Suprapubic skin (tissue), 4 donors: ENCODE measurements at regions not wholly inside any gene's neighbourhood (a gene's known extent, or its start where the extent isn't known, plus 50 kb on each side); places are given as distances from the start of the nearest gene placed in this dataset.

ENCODE experiments used
- DNase-seq, 2 donors: peaks; one replicate each; pipeline ENCODE4 v3.0.0-alpha.2; 2019; ENCODE audit warnings: low spot score in 2 of 2
- H3K27ac ChIP-seq: fragments of 200-600 bp; sonication (generic); one replicate; pipeline ENCODE4 v1.5.1; 2019
- H3K27me3 ChIP-seq: fragments of 200-600 bp; sonication (generic); one replicate; pipeline ENCODE4 v1.5.1; 2019
- H3K36me3 ChIP-seq: fragments of 200-600 bp; sonication (generic); one replicate; pipeline ENCODE4 v1.5.1; 2019
- H3K4me1 ChIP-seq: fragments of 200-600 bp; sonication (generic); one replicate; pipeline ENCODE4 v1.5.1; 2019
- H3K4me3 ChIP-seq: fragments of 200-600 bp; sonication (generic); one replicate; pipeline ENCODE4 v1.5.1; 2019; ENCODE audit warnings: mild to moderate bottlenecking
- H3K9me3 ChIP-seq: fragments of 200-600 bp; sonication (generic); one replicate; pipeline ENCODE4 v1.5.1; 2019
- CTCF ChIP-seq, 2 donors: fragments of 200-600 bp in 1 of 2; fragments of 450-650 bp in 1 of 2; sonication (generic) in 1 of 2; IDR thresholded peaks; one replicate each; pipeline ENCODE4 v1.5.1; 2016 to 2019; ENCODE audit warnings: antibody characterized with exemption in 2 of 2, mild to moderate bottlenecking in 1 of 2, moderate library complexity in 1 of 2
- EP300 ChIP-seq: sonication (generic); formaldehyde crosslinking; IDR thresholded peaks from one replicate; pipeline ENCODE4 v1.6.1; 2017; ENCODE audit warnings: antibody characterized with exemption
- POLR2A ChIP-seq, 2 donors: fragments of 450-650 bp; IDR thresholded peaks; one replicate each; pipeline ENCODE4 v1.6.1; 2017; ENCODE audit warnings: antibody characterized with exemption in 2 of 2, mild to moderate bottlenecking in 2 of 2, moderate library complexity in 2 of 2
- POLR2AphosphoS5 ChIP-seq, 3 donors: sonication (generic); formaldehyde crosslinking; IDR thresholded peaks; one replicate each; pipeline ENCODE4 v1.6.1; 2017; ENCODE audit warnings: antibody characterized with exemption in 3 of 3
- WGBS: methylation state at CpG from one replicate; pipeline ENCODE4 v1.1.5; 2018; 5-methylcytosine and 5-hydroxymethylcytosine counted together

DNA sequence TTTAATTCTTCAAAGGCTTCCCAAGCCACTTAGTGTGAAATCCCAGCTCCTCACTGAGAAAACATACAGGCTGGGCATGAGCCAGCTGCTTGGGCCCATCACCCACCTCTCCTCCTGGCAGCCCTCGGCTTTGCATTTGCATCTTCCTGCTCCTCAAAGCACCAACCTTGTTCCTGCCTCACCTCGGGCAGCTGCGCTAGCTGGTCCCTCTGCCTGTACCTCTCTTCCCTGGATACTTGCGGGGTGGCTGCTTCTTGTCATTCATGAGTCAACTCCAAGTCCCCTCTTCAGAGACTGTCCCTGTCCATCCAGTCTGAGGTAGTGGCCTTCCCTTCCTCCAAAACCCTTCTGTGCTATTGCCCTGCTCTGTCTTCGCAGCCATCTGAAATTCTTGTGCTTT, 116.1 kb upstream of the CXCL14 start:
- H3K27ac ChIP-seq = no peak overlapping the region
- 59% methylated on average over 5 of the region's 5 CpGs for WGBS
- H3K4me3 ChIP-seq = no peak overlapping the region
- no peaks in the 10 kb centered on the region for H3K36me3 ChIP-seq
- peaks cover 51% of the 10 kb centered on the region for H3K4me1 ChIP-seq
- DNase-seq = no peak
- H3K27me3 ChIP-seq = no peaks in the 10 kb centered on the region
- TF ChIP-seq CTCF (IDR thresholded peaks at IDR 0.05) (no peak), POLR2A (IDR thresholded peaks at IDR 0.05) (no peak), POLR2AphosphoS5 (IDR thresholded peaks at IDR 0.05) (no peak), EP300 (no peak)
- H3K9me3 ChIP-seq = no peaks in the 10 kb centered on the region

- peak overlapping the region; percentile 59 for H3K27ac ChIP-seq
- 44% methylated on average over 8 of the region's 9 CpGs for WGBS
Observed at GRCh38 chr5:135694012-135694411, 115.2 kb upstream of the CXCL14 start.

GRCh38 chr5:135693371-135693955, 114.7 kb upstream of the CXCL14 start:
- no peak for DNase-seq
- Histone ChIP-seq H3K4me3 (no peak overlapping the region), H3K27ac (peak overlapping the region; percentile 59), H3K4me1 (peaks cover 54% of the 10 kb centered on the region), H3K9me3 (no peaks in the 10 kb centered on the region), H3K27me3 (no peaks in the 10 kb centered on the region), H3K36me3 (no peaks in the 10 kb centered on the region)
- TF ChIP-seq EP300 (no peak), POLR2AphosphoS5 (IDR thresholded peaks at IDR 0.05) (no peak), POLR2A (IDR thresholded peaks at IDR 0.05) (no peak), CTCF (IDR thresholded peaks at IDR 0.05) (no peak)
- WGBS = 74% methylated on average over 8 of the region's 8 CpGs

More at GRCh38 chr5:135694012-135694411, 115.2 kb upstream of the CXCL14 start:
- Histone ChIP-seq H3K9me3 (no peaks in the 10 kb centered on the region), H3K4me3 (no peak overlapping the region), H3K27me3 (no peaks in the 10 kb centered on the region), H3K4me1 (peaks cover 51% of the 10 kb centered on the region), H3K36me3 (no peaks in the 10 kb centered on the region)
- TF ChIP-seq EP300 (no peak), POLR2AphosphoS5 (IDR thresholded peaks at IDR 0.05) (no peak), CTCF (IDR thresholded peaks at IDR 0.05) (no peak), POLR2A (IDR thresholded peaks at IDR 0.05) (no peak)
- DNase-seq = no peak

GRCh38 chr5:135691044-135691443, 112.3 kb upstream of the CXCL14 start:
- TF ChIP-seq POLR2A (IDR thresholded peaks at IDR 0.05) (no peak), POLR2AphosphoS5 (IDR thresholded peaks at IDR 0.05) (no peak), CTCF (IDR thresholded peaks at IDR 0.05) (no peak), EP300 (no peak)
- Histone ChIP-seq H3K27me3 (no peaks in the 10 kb centered on the region), H3K27ac (no peak overlapping the region), H3K9me3 (no peaks in the 10 kb centered on the region), H3K4me1 (peaks cover 37% of the 10 kb centered on the region), H3K4me3 (no peak overlapping the region), H3K36me3 (no peaks in the 10 kb centered on the region)
- no peak for DNase-seq
- WGBS = 50% methylated on average over 6 of the region's 6 CpGs

- no peak for TF ChIP-seq EP300
- TF ChIP-seq POLR2AphosphoS5 (IDR thresholded peaks at IDR 0.05) = no peak
Observed at GRCh38 chr5:135690466-135690865, 111.7 kb upstream of the CXCL14 start.

GRCh38 chr5:135689506-135689905, 110.7 kb upstream of the CXCL14 start:
- DNase-seq = no peak
- no peaks in the 10 kb centered on the region for H3K9me3 ChIP-seq
- peaks cover 23% of the 10 kb centered on the region for H3K4me1 ChIP-seq
- no peak overlapping the region for H3K27ac ChIP-seq
- H3K4me3 ChIP-seq = no peak overlapping the region
- TF ChIP-seq CTCF (IDR thresholded peaks at IDR 0.05) = no peak
- no peak for TF ChIP-seq POLR2A (IDR thresholded peaks at IDR 0.05)
- TF ChIP-seq EP300 = no peak
- TF ChIP-seq POLR2AphosphoS5 (IDR thresholded peaks at IDR 0.05) = no peak
- no peaks in the 10 kb centered on the region for H3K36me3 ChIP-seq
- WGBS = 87% methylated on average over 4 of the region's 4 CpGs
- H3K27me3 ChIP-seq = no peaks in the 10 kb centered on the region

More at GRCh38 chr5:135690466-135690865, 111.7 kb upstream of the CXCL14 start:
- H3K27ac ChIP-seq = no peak overlapping the region
- H3K36me3 ChIP-seq = no peaks in the 10 kb centered on the region
- WGBS = 69% methylated on average over 2 of the region's 2 CpGs
- no peaks in the 10 kb centered on the region for H3K27me3 ChIP-seq
- H3K4me3 ChIP-seq = no peak overlapping the region
- no peak for DNase-seq
- no peaks in the 10 kb centered on the region for H3K9me3 ChIP-seq
- H3K4me1 ChIP-seq = peaks cover 33% of the 10 kb centered on the region
